Tibial nerve (tissue), 4 donors: ENCODE measurements at regions not wholly inside any gene's neighbourhood (a gene's known extent, or its start where the extent isn't known, plus 50 kb on each side); places are given as distances from the start of the nearest gene placed in this dataset.

Experiments
- EP300 ChIP-seq, 2 donors: sonication (generic); formaldehyde crosslinking; IDR thresholded peaks; one replicate each; pipeline ENCODE4 v1.6.1; 2017; ENCODE audit warnings: antibody characterized with exemption in 2 of 2, mild to moderate bottlenecking in 1 of 2
- POLR2A ChIP-seq, 2 donors: fragments of 450-650 bp; IDR thresholded peaks; one replicate each; pipeline ENCODE4 v1.6.1; 2017; ENCODE audit warnings: antibody characterized with exemption in 2 of 2, mild to moderate bottlenecking in 2 of 2, moderate library complexity in 2 of 2
- TF ChIP-seq, protein P1 (sequence below), 5 experiments: fragments of 200-600 bp in 3 of 5; fragments of 450-650 bp in 2 of 5; sonication (generic) in 3 of 5; IDR thresholded peaks; one replicate each; pipeline ENCODE4 v1.5.1; 2016 to 2019; ENCODE audit warnings: antibody characterized with exemption in 5 of 5, mild to moderate bottlenecking in 3 of 5, moderate library complexity in 2 of 5

DNA sequence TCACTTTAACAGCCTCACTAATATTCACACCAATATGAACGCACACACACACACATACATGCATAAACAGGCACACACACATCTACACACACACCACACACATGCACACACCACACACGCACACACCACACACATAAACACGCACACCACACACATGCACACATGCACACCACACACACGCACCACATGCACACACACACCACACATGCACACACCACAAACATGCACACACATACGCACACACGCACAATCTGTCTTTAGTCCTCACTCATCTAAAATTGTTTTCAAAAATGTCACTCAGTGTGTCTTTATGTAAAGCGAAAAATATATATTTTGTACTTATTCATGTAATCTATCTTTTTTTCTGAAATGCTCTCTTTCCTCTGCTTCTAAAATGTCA lies 158.1 kb upstream of the SGCG start:
- TF ChIP-seq, protein P1, sequence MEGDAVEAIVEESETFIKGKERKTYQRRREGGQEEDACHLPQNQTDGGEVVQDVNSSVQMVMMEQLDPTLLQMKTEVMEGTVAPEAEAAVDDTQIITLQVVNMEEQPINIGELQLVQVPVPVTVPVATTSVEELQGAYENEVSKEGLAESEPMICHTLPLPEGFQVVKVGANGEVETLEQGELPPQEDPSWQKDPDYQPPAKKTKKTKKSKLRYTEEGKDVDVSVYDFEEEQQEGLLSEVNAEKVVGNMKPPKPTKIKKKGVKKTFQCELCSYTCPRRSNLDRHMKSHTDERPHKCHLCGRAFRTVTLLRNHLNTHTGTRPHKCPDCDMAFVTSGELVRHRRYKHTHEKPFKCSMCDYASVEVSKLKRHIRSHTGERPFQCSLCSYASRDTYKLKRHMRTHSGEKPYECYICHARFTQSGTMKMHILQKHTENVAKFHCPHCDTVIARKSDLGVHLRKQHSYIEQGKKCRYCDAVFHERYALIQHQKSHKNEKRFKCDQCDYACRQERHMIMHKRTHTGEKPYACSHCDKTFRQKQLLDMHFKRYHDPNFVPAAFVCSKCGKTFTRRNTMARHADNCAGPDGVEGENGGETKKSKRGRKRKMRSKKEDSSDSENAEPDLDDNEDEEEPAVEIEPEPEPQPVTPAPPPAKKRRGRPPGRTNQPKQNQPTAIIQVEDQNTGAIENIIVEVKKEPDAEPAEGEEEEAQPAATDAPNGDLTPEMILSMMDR (IDR thresholded peaks at IDR 0.05) = no peak
- TF ChIP-seq POLR2A (IDR thresholded peaks at IDR 0.05) (no peak), EP300 (IDR thresholded peaks at IDR 0.05) (no peak)
